CD14-positive monocyte (primary cell): ENCODE measurements at regions not wholly inside any gene's neighbourhood (a gene's known extent, or its start where the extent isn't known, plus 50 kb on each side); places are given as distances from the start of the nearest gene placed in this dataset.
"Not testable (repeated sequence)": the region's sequence is repeated elsewhere in the genome, so short reads cannot be mapped to it uniquely, and the experiment has no call there.

Source experiments
- DNase-seq, 3 donors: peaks; one replicate each; pipeline ENCODE4 v3.0.0-alpha.2; 2011 to 2022
- H2AFZ ChIP-seq: 2 replicates; pipeline ENCODE4 v1.6.0; 2012; ENCODE audit warnings: mild to moderate bottlenecking, low read depth, low read length, inconsistent platforms; ENCODE audit not compliant: insufficient read depth, poor library complexity, severe bottlenecking
- H3K27ac ChIP-seq, 2 donors: 1 replicate in 1 of 2; 2 replicates in 1 of 2; pipeline ENCODE4 v1.5.1; 2012 to 2013; ENCODE audit warnings: low read length in 2 of 2, control low read depth in 1 of 2, inconsistent platforms in 1 of 2, low read depth in 1 of 2, mild to moderate bottlenecking in 1 of 2
- H3K27me3 ChIP-seq, 2 donors: one replicate each; pipeline versions ENCODE4 v1.6.0 to v1.6.1; 2011 to 2013; ENCODE audit warnings: low read length in 2 of 2; ENCODE audit not compliant: control insufficient read depth in 2 of 2, insufficient read depth in 2 of 2
- H3K36me3 ChIP-seq, 2 donors: replicated peaks in 1 of 2; 1 replicate in 1 of 2; 2 replicates in 1 of 2; pipeline versions ENCODE4 v1.5.1 to v1.6.1; 2012 to 2013; ENCODE audit warnings: low read length in 2 of 2, control low read depth in 1 of 2, inconsistent platforms in 1 of 2, mild to moderate bottlenecking in 1 of 2; ENCODE audit not compliant: insufficient read depth in 2 of 2, control insufficient read depth in 1 of 2
- H3K4me1 ChIP-seq, 2 donors: 1 replicate in 1 of 2; 2 replicates in 1 of 2; pipeline versions ENCODE4 v1.5.1 to v1.6.1; 2012 to 2013; ENCODE audit warnings: low read length in 2 of 2, control low read depth in 1 of 2, inconsistent platforms in 1 of 2, mild to moderate bottlenecking in 1 of 2, moderate library complexity in 1 of 2; ENCODE audit not compliant: insufficient read depth in 2 of 2, control insufficient read depth in 1 of 2
- H3K4me2 ChIP-seq: replicated peaks from 2 replicates; pipeline ENCODE3; 2012; ENCODE audit warnings: low read length, moderate library complexity, mild to moderate bottlenecking; ENCODE audit not compliant: poor library complexity, severe bottlenecking; ENCODE audit errors: extremely low read depth
- H3K4me3 ChIP-seq, 3 experiments: fragments of 200-600 bp in 1 of 3; sonication (generic) in 1 of 3; replicated peaks in 1 of 3; 1 replicate in 2 of 3; 2 replicates in 1 of 3; pipeline ENCODE4 v1.5.1; 2011 to 2013; ENCODE audit warnings: low read length in 3 of 3, mild to moderate bottlenecking in 3 of 3, control low read depth in 2 of 3, low read depth in 2 of 3, inconsistent platforms in 1 of 3, moderate library complexity in 1 of 3
- H3K79me2 ChIP-seq: 2 replicates; pipeline ENCODE4 v1.6.0; 2012; ENCODE audit warnings: mild to moderate bottlenecking, control low read depth, inconsistent platforms, low read length, moderate library complexity; ENCODE audit not compliant: insufficient read depth
- H3K9ac ChIP-seq: 2 replicates; pipeline ENCODE4 v1.6.0; 2017; ENCODE audit warnings: low read length, mild to moderate bottlenecking; ENCODE audit not compliant: insufficient read depth, poor library complexity, severe bottlenecking
- H3K9me3 ChIP-seq, 2 donors: replicated peaks in 1 of 2; 1 replicate in 1 of 2; 2 replicates in 1 of 2; pipeline versions ENCODE4 v1.5.1 to v1.6.1; 2012 to 2013; ENCODE audit warnings: low read length in 2 of 2, control low read depth in 1 of 2; ENCODE audit not compliant: control insufficient read depth in 1 of 2, insufficient read depth in 1 of 2
- H4K20me1 ChIP-seq: 2 replicates; pipeline ENCODE4 v1.6.0; 2012; ENCODE audit warnings: mild to moderate bottlenecking, low read length, control low read depth, moderate library complexity; ENCODE audit not compliant: insufficient read depth
- H3K27ac Mint-ChIP-seq, 7 donors: one replicate each; pipeline ENCODE4 v1.8.0; 2020; ENCODE audit warnings: mild to moderate bottlenecking in 7 of 7, mixed read lengths in 7 of 7, moderate library complexity in 6 of 7, inconsistent platforms in 2 of 7
- H3K27me3 Mint-ChIP-seq, 3 donors: one replicate each; pipeline ENCODE4 v1.8.0; 2021 to 2022; ENCODE audit warnings: low read depth in 3 of 3, mild to moderate bottlenecking in 3 of 3, mixed read lengths in 3 of 3, moderate library complexity in 3 of 3, inconsistent platforms in 1 of 3
- H3K36me3 Mint-ChIP-seq, 2 donors: one replicate each; pipeline ENCODE4 v1.8.0; 2020; ENCODE audit warnings: mixed read lengths in 2 of 2, inconsistent platforms in 1 of 2, mild to moderate bottlenecking in 1 of 2
- H3K4me1 Mint-ChIP-seq: one replicate; pipeline ENCODE4 v1.8.0; 2020; ENCODE audit warnings: mild to moderate bottlenecking, mixed read lengths
- H3K4me3 Mint-ChIP-seq, 2 donors: one replicate each; pipeline ENCODE4 v1.8.0; 2020; ENCODE audit warnings: mild to moderate bottlenecking in 2 of 2, mixed read lengths in 2 of 2, moderate library complexity in 1 of 2
- H3K9me3 Mint-ChIP-seq, 7 donors: one replicate each; pipeline ENCODE4 v1.8.0; 2020 to 2022; ENCODE audit warnings: mixed read lengths in 7 of 7, mild to moderate bottlenecking in 6 of 7, moderate library complexity in 6 of 7, inconsistent platforms in 2 of 7
- CTCF ChIP-seq: fragments of 200-600 bp; IDR thresholded peaks from one replicate; pipeline ENCODE4 v1.8.0; 2022; ENCODE audit warnings: antibody characterized with exemption, mild to moderate bottlenecking
- WGBS: methylation state at CpG from one replicate; pipeline ENCODE4 v1.1.5; 2013; ENCODE audit warnings: missing lambda C conversion rate; ENCODE audit not compliant: insufficient coverage; 5-methylcytosine and 5-hydroxymethylcytosine counted together
- intact Hi-C, 2 donors: fragments of 100-400 bp; cut with micrococcal nuclease; formaldehyde crosslinking; loops; one replicate each; pipeline versions ENCODE4 v1.15.0 to v1.15.1; 2023

GRCh38 chr5:82717738-82718137, 359.5 kb downstream of the TMEM167A start:
- H3K27me3 ChIP-seq, result no peaks in the 10 kb centered on the region
- H3K79me2 ChIP-seq, result no peaks in the 10 kb centered on the region
- H4K20me1 ChIP-seq, result no peaks in the 10 kb centered on the region
- 90% methylated on average over 2 of the region's 2 CpGs for WGBS
- H3K4me1 ChIP-seq, result no peaks in the 10 kb centered on the region
- H3K4me3 Mint-ChIP-seq, result no peak overlapping the region
- H3K9me3 Mint-ChIP-seq, result peaks cover 7 to 22% (median 12%) of the 10 kb centered on the region in 7 donors
- no peaks in the 10 kb centered on the region for H3K36me3 ChIP-seq
- no peak overlapping the region for H3K27ac ChIP-seq
- DNase-seq, result no peak
- intact Hi-C loops, result no loop called here
- H3K4me3 ChIP-seq, result no peak overlapping the region
- H3K9ac ChIP-seq, result no peak overlapping the region
- TF ChIP-seq CTCF, result no peak
- no peak overlapping the region for H3K4me2 ChIP-seq
- H3K36me3 Mint-ChIP-seq, result no peaks in the 10 kb centered on the region
- H3K4me1 Mint-ChIP-seq, result peaks cover 2% of the 10 kb centered on the region
- peaks cover 0 to 10% of the 10 kb centered on the region in 2 donors for H3K9me3 ChIP-seq
- H3K27me3 Mint-ChIP-seq, result peaks cover 0 to 2% (median 2%) of the 10 kb centered on the region in 3 donors
- no peak overlapping the region for H3K27ac Mint-ChIP-seq
- no peak overlapping the region for H2AFZ ChIP-seq

- H3K9ac ChIP-seq, H3K4me1 ChIP-seq, H2AFZ ChIP-seq, H3K27ac ChIP-seq, H3K27me3 Mint-ChIP-seq, H4K20me1 ChIP-seq, intact Hi-C loops, H3K4me3 ChIP-seq, H3K36me3 ChIP-seq, H3K4me3 Mint-ChIP-seq, H3K4me1 Mint-ChIP-seq, H3K27me3 ChIP-seq, H3K36me3 Mint-ChIP-seq, DNase-seq, H3K79me2 ChIP-seq, H3K27ac Mint-ChIP-seq, H3K4me2 ChIP-seq: not testable (repeated sequence)
- H3K9me3 ChIP-seq, result peaks cover 0 to 10% of the 10 kb centered on the region in 2 donors
- H3K9me3 Mint-ChIP-seq, result peaks cover 7 to 22% (median 12%) of the 10 kb centered on the region in 7 donors
- 98% methylated on average over 21 of the region's 21 CpGs for WGBS
Observed at GRCh38 chr5:82714732-82715131, 362.5 kb downstream of the TMEM167A start.
